ENCODE measurements at regions not wholly inside any gene's neighbourhood (a gene's known extent, or its start where the extent isn't known, plus 50 kb on each side); places are given as distances from the start of the nearest gene placed in this dataset.

DNA sequence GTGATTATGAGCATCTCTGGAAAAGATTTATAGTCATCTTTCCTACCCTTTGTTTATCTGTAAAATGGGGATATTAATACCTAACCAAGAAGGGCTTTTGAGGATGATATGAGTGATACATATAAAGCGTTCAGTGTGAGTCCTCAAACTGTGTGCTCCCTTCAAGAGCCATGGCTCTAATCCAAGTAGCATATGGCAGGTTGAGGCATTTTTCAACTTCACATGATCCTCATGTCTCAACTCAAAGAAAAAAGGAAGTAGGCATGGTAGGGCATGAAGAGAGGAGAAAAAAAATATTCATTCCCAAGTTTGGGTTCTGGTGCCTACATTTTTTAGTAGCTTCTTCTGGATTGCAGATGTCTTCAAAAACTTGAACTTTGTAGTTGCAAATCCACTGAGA lies 286.3 kb upstream of the ATP2B1 start:
- TF ChIP-seq, protein P1, sequence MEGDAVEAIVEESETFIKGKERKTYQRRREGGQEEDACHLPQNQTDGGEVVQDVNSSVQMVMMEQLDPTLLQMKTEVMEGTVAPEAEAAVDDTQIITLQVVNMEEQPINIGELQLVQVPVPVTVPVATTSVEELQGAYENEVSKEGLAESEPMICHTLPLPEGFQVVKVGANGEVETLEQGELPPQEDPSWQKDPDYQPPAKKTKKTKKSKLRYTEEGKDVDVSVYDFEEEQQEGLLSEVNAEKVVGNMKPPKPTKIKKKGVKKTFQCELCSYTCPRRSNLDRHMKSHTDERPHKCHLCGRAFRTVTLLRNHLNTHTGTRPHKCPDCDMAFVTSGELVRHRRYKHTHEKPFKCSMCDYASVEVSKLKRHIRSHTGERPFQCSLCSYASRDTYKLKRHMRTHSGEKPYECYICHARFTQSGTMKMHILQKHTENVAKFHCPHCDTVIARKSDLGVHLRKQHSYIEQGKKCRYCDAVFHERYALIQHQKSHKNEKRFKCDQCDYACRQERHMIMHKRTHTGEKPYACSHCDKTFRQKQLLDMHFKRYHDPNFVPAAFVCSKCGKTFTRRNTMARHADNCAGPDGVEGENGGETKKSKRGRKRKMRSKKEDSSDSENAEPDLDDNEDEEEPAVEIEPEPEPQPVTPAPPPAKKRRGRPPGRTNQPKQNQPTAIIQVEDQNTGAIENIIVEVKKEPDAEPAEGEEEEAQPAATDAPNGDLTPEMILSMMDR (conservative IDR thresholded peaks at IDR 0.05 in 1 of 2, IDR thresholded peaks at IDR 0.05 in 1 of 2; ENCODE audit: extremely low read depth in 1 of 2, insufficient read depth in 1 of 2, low read depth in 1 of 2, low read length in 2 of 2), result no peak
- TF ChIP-seq EZH2 (IDR thresholded peaks at IDR 0.05; ENCODE audit: borderline replicate concordance, low read length), result no peak
